Stimulated activated CD4-positive, alpha-beta T cell treated with anti-CD3 and anti-CD28 coated beads, Interleukin-12 subunit alpha, Interleukin-12 subunit beta, amount 100 ng/mL, for 4 hours (primary cell): ENCODE measurements at regions not wholly inside any gene's neighbourhood (a gene's known extent, or its start where the extent isn't known, plus 50 kb on each side); places are given as distances from the start of the nearest gene placed in this dataset.

Experiments used
- DNase-seq: peaks from one replicate; pipeline ENCODE4 v3.0.0-alpha.2; 2020

DNA sequence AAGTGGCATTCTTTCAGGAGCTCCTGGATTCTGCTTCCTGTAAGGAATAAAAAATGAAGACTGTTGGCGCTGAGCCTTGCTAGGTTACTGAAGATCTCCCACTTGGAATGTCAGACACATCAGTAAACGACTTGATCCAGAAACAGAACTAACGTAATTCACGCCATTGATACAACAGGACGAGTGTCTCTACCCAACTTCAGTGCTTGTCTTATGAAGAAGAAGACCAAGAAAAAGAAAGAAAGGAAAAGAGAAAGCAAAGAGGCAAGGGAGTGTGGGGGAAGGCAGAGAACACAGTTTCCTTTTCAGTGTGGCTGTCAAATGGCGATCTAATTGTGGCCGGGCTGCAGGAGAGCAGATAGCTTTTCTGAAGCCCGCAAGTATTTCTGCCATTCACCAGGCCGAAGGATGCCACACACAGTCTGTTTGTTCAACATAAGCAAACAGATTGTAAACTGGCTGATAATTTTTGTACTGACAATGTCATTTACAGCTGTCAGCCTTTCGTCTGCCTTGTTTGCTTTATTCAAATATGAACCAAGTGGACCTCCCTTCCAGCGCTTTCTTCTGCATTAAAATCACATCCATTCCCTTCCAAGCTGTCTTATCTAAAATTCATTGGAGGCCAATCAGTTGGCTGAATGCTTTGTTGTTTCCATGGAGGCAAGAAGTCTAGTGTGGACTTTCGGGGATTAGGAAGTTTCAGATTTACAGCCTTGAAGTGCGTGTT, 180.6 kb downstream of the FOXA2 start:
- DNase-seq = no peak

DNA sequence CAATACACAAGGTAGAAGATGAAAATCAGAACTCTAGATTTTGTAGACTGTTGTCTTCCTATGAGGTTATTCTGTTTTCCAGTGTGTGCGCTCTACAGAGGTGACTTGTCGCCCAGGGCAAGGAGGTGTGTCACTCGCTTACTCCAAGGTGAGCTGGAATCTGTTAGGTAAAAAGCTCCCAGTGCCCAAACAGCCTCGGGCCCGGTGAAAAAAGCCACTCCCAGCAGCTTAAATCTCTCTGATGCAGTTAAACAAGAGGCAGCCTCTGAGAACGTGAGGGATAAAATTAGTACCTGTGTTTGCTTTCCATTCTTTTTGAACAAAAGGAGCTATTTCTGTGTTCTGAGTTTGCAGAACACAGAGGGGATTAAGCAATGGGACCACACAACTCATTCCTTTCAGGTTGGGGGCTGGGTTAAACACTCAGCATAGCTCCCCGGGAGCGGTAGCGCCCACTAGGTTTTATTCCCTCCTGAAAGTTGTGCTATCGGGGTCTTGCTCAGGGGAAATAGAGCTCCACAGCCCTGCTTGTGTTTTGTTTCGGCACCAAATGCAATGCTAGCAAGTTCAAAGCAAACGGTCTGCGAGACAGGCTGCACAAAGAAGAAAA, 181.2 kb downstream of the FOXA2 start:
- no peak for DNase-seq

DNA sequence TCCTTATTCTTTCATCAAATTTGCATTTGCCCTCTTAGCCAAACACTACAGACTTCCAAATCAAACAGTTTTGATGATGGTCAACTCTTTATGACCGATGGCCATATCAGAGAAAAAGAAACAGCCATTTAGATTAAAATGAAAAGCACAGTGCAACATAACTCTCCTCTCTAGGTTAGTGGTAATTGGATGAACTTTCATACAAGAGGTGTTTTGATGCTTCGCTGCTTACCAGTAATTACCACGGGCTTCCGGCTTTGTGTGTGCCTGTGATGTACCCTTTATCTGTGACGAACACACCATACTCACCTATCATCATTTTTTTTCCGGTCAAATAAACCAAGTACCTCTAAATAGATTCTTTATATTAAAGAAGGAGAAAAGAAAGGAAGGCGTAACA, 181.8 kb downstream of the FOXA2 start:
- DNase-seq = no peak

DNA sequence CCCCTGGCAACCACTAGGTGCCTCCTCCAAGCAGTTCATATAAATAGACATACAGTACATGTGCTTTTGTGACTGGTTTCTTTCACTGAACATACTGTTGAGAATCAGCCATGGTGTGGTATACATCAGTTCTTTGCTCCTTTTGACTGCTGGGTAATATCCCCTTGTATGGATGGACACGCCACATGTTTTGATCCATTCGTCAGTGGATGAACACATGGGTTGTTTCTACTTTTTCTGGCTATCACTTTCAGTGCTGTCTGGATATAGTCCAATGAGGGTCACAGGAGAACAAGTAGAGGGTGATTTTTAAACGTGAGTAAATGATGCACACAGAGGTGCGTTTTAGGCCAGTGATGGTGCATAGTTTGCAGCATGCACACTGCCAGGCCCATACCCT, 183.9 kb downstream of the FOXA2 start:
- DNase-seq = no peak

DNA sequence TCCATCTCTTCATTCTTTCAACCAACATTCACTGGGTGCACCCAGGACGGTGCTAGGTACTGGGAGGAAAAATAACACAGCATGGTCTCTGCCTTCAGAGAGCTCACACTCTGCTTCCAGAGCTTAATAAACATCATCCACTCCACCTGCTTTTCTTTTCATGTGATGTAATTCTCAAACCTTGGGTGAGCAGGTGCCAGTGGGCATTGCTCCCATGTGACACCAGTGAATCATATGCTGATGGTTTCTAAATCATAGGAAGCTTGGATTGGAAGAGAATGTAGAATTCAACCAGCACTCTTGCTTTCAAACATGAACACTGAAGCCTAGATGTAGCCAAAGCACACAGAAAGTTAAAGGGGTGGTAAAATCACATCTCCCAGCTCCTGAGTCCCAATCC, 189.8 kb downstream of the FOXA2 start:
- no peak for DNase-seq

DNA sequence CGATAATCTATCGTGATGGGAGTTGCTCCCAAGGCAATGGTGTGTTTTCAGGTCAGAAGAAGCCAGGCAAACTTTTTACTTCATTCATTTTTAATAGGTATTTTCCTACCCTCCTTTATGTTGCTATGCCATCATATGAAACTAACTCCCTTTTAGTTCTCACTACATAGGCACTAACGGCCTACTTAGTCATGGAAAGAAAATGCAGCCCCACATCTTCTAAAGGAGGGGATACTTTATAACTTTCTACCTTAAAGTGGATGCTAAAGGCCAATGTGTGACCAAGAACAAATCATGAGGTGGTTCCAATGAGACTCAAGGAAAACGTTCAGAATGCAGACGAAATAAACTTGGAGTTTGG, 193.8 kb downstream of the FOXA2 start:
- no peak for DNase-seq

DNA sequence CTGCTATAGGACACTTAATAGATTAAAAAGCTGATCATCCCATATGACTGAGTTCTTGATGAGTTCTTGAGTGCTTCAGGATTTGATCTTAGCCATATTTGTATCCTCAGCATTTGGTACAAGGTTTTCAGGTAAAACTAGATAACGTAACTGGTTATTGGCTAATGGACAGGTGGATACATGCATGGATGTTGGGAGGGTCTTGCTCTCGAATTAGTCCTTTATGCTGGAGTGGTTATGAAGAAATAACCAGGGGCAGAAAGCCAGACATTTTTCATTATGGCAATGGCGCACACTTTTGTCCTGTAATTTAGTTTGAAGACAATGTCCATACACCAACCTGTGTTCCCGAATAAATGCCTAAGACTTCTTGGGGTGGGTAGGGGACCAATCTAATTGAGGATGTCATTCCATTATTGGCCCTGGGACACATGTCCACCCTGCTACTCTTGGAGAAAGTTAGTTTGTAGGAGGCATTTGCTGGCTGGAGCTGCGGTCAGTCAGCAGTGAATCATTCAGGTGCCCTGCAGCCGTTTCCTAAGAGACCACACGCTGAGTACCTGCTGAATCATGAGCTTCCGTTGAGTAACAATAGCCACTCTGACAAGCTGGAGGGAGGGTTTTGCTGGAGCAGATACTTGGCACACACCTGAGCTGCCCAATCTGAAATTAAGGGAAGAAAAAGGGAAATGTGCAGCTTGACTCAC, 194.4 kb downstream of the FOXA2 start:
- DNase-seq = no peak

DNA sequence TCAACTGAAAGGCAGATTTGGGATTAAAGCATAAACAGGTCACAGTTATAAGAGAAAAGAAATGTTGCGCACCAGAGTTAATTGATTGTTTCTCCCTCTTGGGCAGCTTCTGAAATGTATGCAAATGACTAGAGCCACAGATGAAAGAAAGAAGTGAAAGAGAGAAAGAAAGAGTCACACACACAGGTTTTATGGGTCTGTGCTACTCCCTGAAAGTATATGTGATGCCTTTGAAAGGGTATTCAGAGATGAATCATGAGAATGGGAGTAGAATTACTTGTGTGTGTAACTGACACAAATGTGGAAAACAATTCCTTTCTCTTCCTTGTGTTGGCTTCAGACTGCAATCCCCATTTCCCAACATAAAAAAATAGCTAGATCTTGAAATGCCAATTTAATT, 196.9 kb downstream of the FOXA2 start:
- DNase-seq = no peak

DNA sequence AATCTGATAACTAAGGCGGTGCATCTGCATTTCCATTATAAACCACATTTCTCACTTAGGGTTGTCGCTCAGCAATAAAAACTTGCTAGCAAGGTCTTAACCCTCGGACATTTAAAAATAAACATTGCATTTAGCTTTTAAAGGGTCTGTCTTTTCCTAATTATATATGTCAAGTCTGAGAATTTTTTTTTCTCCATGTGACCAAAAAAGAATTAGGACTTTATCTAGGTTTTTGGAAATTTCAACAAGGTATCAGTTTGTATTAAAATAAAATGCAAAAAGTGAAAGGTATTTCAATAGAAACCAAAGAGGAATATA, 198.1 kb downstream of the FOXA2 start:
- no peak for DNase-seq

DNA sequence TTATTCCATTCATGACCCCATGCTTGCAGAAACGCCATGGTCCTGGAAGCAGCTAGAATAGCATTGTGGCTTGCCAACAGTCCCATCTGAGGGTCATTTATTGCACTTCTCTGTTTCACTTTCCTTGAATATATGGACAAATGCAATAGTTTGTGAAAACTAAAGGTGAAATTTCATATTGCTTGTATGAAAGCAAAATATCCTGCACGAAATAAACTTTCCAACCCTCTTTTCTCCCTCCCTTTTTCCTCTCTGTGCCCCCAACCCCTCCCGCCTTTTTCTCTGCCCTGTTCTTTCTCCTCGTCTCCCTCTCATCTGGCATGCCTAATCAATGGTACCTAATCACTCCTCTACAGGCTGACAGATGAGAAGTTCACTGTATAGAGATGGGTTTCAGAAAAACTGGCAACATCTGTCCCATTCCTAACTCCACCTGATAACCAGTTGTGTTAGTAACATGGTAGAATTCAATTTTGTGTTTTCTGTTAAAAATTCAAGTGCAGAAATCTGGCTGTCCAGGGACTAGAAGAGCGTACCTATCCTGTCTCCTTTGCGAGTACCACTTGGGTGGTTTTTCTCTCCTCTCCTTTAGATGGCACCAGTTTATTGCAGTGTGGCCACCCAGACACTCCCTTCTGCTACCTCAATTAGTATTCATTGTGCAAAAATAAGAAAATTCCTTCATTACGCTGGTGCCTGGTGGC, 198.6 kb downstream of the FOXA2 start:
- no peak for DNase-seq

DNA sequence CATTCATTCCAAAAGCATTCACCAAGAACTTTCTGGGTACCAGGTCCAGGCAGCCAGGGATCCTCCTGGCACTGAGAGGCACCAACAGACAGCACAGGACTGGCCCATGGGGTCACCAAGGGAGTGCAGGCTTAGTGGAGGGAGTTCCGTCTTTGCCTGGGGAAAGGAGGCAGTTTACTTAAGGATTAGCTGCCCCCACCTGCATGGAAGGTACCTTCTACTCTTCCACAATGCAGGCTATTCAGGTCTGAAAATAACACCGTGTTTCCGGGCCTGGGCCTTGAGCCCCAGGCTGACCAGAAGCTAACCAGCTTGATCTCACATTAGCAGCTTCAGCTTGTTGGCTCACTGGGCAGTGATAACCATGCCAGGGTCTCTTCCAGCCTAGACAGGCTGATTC, 199.4 kb downstream of the FOXA2 start:
- no peak for DNase-seq

DNA sequence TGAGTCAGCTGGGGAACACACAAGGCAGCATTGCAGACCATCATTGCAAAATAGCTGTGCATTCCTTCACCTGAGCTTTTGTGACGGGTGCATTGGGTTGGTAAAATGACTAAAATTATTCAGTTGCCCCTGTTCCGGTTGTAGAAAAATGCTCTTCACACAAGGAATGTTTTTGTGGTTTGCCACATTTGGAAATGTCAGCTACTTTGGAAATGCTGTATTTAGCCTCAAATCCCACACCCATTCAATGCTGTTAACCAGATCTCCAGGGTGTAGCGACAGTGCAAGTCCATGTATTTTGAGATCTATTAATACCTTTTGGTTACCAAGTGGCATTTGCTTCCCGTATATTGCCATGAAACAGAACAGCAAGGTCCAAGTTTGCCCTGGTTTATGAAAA, 201.2 kb downstream of the FOXA2 start:
- no peak for DNase-seq

DNA sequence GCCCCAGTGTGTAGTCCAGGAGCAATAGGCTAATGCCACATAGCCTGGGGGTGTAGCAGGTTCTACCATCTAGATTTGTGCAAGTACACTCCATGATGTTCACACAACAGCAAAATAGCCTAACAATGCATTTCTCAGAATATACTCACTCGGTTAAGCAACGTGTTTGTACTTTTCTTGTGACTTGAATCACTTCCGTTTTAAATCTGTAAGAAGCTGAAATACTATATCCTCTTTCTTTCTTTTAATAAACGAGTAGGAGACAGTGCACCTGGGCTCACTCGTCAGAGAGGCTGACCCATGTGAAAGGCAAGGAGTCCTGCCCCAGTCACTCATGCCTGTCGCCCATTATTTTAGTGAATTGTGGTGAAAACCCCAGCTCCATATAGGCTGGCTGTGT, 201.6 kb downstream of the FOXA2 start:
- DNase-seq = no peak

DNA sequence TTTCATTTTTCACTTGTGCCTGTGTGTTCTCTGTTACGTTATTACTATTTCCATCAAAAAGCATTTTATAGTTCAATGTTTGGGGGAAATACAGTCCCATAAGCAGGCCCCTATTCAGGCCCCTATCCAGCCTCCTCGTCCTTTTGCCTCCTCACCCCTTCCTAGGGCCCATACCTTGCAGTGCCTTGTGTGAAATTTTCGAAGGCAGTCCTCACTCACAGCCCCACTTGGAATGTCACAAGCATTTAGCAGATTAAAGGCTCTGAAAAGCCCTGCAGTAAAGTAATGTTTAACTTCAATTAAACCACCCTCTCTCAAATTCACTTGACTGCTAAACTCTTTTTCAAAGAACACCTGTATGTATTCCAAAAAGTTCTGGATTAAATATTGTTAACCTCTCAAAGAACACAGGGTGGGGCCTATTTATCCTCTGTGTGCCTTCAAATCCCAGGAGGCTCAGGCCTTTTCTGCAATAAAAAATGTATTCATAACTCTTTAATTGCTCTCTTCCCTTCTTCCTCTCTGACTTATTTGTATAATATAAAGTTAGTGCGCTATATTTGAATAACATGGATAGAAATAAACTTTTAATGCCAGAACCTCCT, 202.5 kb downstream of the FOXA2 start:
- DNase-seq = no peak

DNA sequence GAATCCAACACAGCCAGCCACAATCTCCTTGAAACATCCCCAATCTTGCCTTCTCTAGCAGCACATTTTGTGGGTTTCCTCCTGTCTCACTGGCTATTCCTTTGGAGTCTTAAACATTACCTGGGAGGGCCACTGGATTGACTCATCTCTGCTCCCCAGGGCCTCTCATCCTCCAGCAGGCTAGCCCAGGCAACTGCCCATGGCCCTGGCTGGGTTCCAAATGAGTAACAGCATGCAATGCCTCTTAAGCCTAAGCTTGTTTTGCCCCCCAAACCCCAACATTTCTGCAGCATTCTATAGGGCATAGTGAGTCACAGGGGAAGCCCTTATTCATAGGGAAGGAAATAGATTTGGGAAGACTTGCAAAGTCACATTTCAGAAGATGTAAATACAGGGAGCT, 204.9 kb downstream of the FOXA2 start:
- DNase-seq = no peak

DNA sequence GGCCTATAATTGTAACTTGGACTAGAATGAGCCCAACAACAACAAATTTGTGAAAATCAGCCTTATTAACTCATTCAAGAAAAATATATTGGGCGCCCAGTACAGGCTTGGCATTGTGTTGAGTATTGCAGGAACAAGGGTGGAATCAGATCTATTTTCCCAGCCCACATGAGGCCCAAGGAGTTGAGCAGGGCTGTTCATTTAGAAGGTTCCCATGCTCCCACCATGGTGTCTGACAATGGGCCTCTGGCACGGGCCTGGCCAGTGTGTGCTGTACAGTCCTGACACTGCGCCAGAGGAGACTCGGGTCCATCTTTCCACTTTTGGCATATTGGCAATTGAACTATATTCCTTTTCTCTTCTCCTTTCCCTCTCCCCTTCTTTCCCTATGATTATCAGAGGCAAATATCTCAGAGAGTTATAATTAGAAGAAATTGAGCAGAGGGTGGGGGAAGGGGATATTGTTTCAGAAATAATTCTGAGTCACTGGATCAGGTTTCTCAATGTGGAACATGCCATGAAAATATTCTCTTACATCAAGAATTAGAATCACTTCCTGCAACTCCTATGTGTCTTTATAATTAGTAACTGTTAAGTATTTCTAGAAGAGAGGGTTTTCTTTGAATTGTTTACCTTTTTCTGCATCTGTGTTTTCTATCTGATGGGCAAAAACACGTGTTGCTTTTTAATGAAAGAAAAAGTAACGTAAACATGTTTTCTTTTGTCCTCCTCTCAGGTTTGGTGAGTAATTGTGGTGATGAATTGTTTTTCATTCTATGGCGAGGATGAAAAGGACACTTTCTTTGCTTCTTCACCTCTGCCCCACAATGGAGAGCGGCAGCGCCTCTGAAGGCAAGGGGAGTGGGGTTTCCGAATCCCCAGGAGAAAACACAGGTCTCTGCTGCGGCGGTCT, 209.4 kb downstream of the FOXA2 start:
- no peak for DNase-seq

DNA sequence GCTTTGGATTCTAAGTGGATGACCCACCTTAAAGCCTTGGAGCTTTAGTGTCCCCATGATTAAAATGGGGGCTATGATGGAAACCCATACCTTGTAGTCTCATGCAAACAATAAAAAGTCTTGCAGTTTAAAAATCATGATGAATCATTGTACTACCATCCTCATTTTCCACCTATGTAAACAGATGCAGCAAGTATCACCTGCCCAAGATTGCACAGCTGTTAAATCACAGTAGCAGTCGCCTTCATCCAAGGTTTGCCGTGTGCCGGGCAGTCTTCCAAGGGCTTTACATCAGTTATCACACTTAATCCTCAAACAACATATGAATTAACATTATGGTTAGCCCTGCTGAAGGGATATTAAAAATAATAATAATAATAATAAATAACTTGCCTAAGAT, 210.3 kb downstream of the FOXA2 start:
- DNase-seq = no peak

DNA sequence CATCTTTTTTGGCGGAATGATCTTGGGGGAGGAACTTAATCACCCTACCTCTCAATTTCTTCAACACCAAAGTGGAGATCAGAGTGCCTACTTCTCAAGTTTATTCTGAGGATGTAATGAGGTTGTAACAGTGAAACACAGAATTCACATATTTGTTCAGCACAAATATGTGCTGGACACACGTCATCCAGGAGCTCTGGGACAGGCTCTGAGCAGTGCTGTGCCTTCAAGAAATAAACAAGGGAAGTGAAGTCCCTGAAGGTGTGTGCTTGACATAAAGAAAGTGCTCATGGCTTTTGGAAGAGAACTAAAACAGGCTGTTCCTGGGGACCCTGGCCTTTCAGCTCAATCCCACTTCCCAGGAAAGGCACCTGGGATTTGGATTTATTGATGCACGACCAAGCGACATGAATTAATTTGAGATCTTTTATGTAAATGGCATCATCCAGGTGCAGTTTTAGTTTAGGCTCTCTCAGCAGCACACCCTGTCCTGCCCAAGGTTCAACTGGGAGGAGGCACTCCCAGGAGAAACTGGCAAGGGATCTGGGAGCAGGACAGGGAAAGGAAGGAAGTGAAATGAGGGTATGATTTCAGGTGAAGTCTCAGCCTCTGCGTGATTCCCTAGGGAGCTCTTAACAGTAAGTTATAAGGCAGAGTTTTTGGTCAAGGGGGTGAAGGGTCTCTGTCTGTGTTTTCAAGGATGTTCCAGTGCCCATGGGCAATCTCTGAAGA, 211.0 kb downstream of the FOXA2 start:
- DNase-seq = no peak

DNA sequence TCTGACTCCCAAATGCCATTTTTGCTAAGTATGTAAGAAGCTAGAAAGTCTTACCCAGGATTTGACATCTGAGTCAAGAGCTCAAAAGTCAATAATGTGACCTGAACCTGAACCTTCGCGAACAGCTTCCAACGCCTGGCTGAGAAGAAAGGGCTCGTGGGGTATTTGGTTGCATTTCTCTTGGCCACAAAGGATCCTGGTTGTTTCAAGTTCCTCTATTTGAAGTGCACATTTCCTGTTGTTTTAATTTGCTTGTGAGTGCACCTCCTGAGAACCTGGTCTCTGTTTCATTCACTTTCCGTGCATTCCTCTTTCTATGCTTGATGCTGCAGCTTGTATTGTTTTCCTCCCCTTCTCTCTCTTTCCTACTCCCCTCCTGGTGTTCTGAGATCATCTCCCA, 212.5 kb downstream of the FOXA2 start:
- DNase-seq = no peak

DNA sequence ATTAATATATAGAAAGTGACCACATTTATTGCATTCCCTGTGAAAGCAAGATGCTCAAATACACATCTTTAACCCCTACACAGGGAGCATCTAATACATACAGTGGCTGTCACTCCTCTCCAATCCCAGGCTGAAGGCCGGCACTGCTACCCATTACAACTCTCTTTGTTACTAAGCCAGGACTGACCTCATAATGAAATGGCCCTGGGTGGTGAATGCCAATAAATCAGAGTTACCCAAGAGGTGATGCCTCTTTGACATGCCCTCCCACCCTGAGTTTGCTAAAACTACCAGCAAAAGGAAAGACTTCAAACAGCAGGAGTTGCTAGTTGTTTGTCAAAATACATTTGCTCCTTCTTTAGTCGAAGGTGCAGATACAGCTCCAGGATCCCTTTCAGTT, 214.2 kb downstream of the FOXA2 start:
- no peak for DNase-seq

DNA sequence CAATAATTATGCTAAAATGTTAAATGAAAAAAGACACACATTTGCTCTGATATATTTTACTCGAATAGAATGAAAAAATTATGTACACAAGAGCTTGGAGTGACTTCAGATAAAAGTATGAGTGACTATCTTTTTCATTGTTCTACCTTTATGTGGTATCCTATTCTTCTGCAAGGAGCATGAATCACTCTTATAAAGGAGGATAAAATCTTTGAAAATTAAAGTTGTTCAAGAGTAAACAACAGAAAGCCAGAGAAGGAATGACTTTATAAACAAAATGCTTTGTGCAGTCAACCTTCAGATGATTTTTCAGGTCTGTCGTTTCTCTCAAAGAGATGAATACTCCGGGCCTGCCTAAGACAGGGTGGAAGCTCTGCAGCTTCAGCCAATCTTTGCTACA, 215.3 kb downstream of the FOXA2 start:
- DNase-seq = no peak

DNA sequence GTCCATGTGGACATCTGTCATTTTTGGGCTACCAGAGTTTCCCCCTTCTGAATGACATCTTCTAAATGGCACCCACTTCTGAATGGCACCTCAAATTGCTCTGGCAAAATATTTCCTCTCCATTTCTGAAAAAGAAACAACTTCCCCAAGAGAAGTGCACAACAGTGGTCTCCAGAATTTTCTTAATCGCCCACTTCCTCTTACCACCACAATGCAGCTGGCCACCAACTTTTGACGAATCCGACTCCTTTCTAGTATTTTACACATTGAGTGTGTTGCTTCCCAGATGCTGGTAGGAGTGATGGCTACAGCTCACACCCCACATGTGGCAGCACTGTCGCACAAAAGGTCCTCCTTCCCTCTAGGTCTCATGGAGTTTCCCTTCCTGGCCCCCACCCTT, 216.1 kb downstream of the FOXA2 start:
- no peak for DNase-seq
